ENCODE measurements at regions not wholly inside any gene's neighbourhood (a gene's known extent, or its start where the extent isn't known, plus 50 kb on each side); places are given as distances from the start of the nearest gene placed in this dataset.
"Not testable (repeated sequence)": the region's sequence is repeated elsewhere in the genome, so short reads cannot be mapped to it uniquely, and the experiment has no call there.

DNA sequence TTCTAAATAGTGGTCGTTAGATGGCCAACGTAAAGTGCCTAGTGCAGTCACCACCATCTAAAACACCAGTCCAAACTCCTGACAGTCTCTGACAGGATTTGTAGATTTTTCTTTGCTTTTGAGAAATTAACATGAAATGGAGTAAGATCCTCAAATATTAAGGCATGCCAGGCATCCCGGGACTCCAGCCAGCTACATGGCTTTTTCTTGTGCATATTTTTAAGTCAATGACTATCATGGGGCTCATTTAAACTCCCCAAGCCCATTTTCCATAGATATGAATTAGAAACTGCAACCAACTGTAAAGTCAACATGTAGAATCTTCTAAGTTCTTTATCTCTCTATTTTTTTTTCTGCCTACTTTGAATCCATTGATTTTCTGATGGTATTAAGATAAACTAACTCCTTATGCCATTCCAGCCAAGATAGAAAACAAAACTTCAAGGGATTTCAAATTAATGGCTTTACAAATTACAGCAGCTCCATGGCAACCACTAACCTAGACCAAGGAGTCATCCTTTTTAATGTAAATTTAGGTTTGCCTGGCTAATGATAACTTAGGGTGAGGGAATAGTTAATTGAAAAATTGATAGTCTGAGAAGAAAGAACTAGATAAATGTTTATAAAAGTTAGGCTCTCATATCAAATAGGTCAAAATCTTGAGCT, 764.1 kb upstream of the NXPH2 start:
- ChIA-PET POLR2A (no interaction called here), CTCF (no interaction called here)
- Histone ChIP-seq H3K4me1 (ENCODE audit: control insufficient read depth, extremely low read depth, insufficient read depth, low read length) (no peaks in the 10 kb centered on the region), H3K27me3 (ENCODE audit: control insufficient read depth in 2 of 2, insufficient read depth in 2 of 2, low read length in 2 of 2) (no peaks in the 10 kb centered on the region), H3K79me2 (ENCODE audit: control insufficient read depth, insufficient read depth, low read length) (no peaks in the 10 kb centered on the region), H3K9me1 (replicated peaks; ENCODE audit: control insufficient read depth, extremely low read depth, insufficient read depth, low read length) (no peaks in the 10 kb centered on the region), H3K9ac (replicated peaks; ENCODE audit: extremely low read depth, insufficient read depth, low read length) (no peak overlapping the region), H4K20me1 (replicated peaks; ENCODE audit: control insufficient read depth, extremely low read depth, insufficient read depth, low read length) (no peaks in the 10 kb centered on the region), H3K9me3 (replicated peaks; ENCODE audit: control insufficient read depth, insufficient read depth, low read length) (peaks cover 2% of the 10 kb centered on the region), H3K4me3 (replicated peaks in 1 of 3; ENCODE audit: insufficient read depth in 1 of 3, low read depth in 1 of 3, low read length in 3 of 3) (no peak overlapping the region), H2AFZ (ENCODE audit: low read depth, low read length) (no peak overlapping the region), H3K36me3 (ENCODE audit: control insufficient read depth in 2 of 2, extremely low read depth in 1 of 2, insufficient read depth in 2 of 2, low read length in 2 of 2) (no peaks in the 10 kb centered on the region), H3K4me2 (ENCODE audit: insufficient read depth, low read length) (no peak overlapping the region), H3K27ac (ENCODE audit: insufficient read depth, low read depth, low read length) (no peak overlapping the region)
- dilution Hi-C loops (cut with MboI; ENCODE audit: extremely low pct_ligation_motif_present, low sequenced_read_pairs), result no loop called here
- DNase-seq (ENCODE audit: low read depth, low spot score) (no peak), FAIRE-seq (no peak)
- intact Hi-C loops (cut with micrococcal nuclease), result no loop called here
- BruUV-seq (replicated peaks), result no TSS peak
- TF ChIP-seq EZH2 (IDR thresholded peaks at IDR 0.05; ENCODE audit: borderline replicate concordance, low read depth, low read length, severe bottlenecking) (no peak), JUN (IDR thresholded peaks at IDR 0.05; ENCODE audit: borderline replicate concordance, insufficient read depth, insufficient read length, low read depth) (no peak)

DNA sequence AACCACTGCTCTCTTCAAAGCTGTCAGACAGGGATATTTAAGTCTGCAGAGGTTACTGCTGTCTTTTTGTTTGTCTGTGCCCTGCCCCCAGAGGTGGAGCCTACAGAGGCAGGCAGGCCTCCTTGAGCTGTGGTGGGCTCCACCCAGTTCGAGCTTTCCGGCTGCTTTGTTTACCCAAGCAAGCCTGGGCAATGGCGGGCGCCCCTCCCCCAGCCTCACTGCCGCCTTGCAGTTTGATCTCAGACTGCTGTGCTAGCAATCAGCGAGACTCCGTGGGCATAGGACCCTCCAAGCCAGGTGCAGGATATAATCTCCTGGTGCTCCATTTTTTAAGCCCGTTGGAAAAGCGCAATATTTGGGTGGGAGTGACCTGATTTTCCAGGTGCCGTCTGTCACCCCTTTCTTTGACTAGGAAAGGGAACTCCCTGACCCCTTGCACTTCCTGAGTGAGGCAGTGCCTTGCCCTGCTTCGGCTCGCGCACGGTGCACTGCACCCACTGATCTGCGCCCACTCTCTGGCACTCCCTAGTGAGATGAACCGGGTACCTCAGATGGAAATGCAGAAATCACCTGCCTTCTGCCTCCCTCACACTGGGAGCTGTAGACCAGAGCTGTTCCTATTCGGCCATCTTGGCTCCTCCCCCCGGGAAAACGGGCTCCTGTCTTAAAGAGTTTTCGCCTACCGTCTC, 758.3 kb upstream of the NXPH2 start:
- not testable (repeated sequence) for FAIRE-seq; BruUV-seq (replicated peaks)

More for the DNA sequence above, 758.3 kb upstream of the NXPH2 start:
- dilution Hi-C loops (cut with MboI; ENCODE audit: extremely low pct_ligation_motif_present, low sequenced_read_pairs); H3K27me3 ChIP-seq (ENCODE audit: control insufficient read depth in 2 of 2, insufficient read depth in 2 of 2, low read length in 2 of 2); H3K9me1 ChIP-seq (replicated peaks; ENCODE audit: control insufficient read depth, extremely low read depth, insufficient read depth, low read length); H3K79me2 ChIP-seq (ENCODE audit: control insufficient read depth, insufficient read depth, low read length); H3K4me1 ChIP-seq (ENCODE audit: control insufficient read depth, extremely low read depth, insufficient read depth, low read length); intact Hi-C loops (cut with micrococcal nuclease); H3K36me3 ChIP-seq (ENCODE audit: control insufficient read depth in 2 of 2, extremely low read depth in 1 of 2, insufficient read depth in 2 of 2, low read length in 2 of 2); CTCF ChIA-PET; H3K9me3 ChIP-seq (replicated peaks; ENCODE audit: control insufficient read depth, insufficient read depth, low read length); H3K9ac ChIP-seq (replicated peaks; ENCODE audit: extremely low read depth, insufficient read depth, low read length); H2AFZ ChIP-seq (ENCODE audit: low read depth, low read length); H3K4me3 ChIP-seq (replicated peaks in 1 of 3; ENCODE audit: insufficient read depth in 1 of 3, low read depth in 1 of 3, low read length in 3 of 3); H3K27ac ChIP-seq (ENCODE audit: insufficient read depth, low read depth, low read length); H4K20me1 ChIP-seq (replicated peaks; ENCODE audit: control insufficient read depth, extremely low read depth, insufficient read depth, low read length); H3K4me2 ChIP-seq (ENCODE audit: insufficient read depth, low read length); DNase-seq (ENCODE audit: low read depth, low spot score); POLR2A ChIA-PET: not testable (repeated sequence)
